ENCODE measurements at regions not wholly inside any gene's neighbourhood (a gene's known extent, or its start where the extent isn't known, plus 50 kb on each side); places are given as distances from the start of the nearest gene placed in this dataset.

DNA sequence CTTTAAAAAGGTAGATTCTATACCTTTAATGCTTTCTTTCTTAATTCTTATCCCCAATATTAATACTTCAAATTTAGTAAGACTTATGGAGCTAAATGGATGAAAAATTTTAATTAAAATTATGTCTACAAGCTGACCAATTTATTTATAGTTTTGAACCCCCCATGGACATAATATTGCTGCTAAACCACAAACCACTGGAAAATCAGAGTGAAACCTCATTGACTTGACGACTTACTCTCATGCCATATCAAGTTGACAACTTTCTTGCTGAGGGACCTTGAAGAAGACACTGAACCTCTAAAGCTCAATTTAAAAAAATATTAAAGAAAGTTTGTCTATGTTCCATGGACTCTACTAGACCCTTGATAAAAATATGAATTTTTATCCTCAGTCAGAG, 653.7 kb downstream of the TLE1 start:
- TF ChIP-seq, protein P1, sequence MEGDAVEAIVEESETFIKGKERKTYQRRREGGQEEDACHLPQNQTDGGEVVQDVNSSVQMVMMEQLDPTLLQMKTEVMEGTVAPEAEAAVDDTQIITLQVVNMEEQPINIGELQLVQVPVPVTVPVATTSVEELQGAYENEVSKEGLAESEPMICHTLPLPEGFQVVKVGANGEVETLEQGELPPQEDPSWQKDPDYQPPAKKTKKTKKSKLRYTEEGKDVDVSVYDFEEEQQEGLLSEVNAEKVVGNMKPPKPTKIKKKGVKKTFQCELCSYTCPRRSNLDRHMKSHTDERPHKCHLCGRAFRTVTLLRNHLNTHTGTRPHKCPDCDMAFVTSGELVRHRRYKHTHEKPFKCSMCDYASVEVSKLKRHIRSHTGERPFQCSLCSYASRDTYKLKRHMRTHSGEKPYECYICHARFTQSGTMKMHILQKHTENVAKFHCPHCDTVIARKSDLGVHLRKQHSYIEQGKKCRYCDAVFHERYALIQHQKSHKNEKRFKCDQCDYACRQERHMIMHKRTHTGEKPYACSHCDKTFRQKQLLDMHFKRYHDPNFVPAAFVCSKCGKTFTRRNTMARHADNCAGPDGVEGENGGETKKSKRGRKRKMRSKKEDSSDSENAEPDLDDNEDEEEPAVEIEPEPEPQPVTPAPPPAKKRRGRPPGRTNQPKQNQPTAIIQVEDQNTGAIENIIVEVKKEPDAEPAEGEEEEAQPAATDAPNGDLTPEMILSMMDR (IDR thresholded peaks at IDR 0.05): no peak
- no peak for TF ChIP-seq POLR2AphosphoS5 (IDR thresholded peaks at IDR 0.05; ENCODE audit: low read depth, low read length)
- TF ChIP-seq, protein P2, sequence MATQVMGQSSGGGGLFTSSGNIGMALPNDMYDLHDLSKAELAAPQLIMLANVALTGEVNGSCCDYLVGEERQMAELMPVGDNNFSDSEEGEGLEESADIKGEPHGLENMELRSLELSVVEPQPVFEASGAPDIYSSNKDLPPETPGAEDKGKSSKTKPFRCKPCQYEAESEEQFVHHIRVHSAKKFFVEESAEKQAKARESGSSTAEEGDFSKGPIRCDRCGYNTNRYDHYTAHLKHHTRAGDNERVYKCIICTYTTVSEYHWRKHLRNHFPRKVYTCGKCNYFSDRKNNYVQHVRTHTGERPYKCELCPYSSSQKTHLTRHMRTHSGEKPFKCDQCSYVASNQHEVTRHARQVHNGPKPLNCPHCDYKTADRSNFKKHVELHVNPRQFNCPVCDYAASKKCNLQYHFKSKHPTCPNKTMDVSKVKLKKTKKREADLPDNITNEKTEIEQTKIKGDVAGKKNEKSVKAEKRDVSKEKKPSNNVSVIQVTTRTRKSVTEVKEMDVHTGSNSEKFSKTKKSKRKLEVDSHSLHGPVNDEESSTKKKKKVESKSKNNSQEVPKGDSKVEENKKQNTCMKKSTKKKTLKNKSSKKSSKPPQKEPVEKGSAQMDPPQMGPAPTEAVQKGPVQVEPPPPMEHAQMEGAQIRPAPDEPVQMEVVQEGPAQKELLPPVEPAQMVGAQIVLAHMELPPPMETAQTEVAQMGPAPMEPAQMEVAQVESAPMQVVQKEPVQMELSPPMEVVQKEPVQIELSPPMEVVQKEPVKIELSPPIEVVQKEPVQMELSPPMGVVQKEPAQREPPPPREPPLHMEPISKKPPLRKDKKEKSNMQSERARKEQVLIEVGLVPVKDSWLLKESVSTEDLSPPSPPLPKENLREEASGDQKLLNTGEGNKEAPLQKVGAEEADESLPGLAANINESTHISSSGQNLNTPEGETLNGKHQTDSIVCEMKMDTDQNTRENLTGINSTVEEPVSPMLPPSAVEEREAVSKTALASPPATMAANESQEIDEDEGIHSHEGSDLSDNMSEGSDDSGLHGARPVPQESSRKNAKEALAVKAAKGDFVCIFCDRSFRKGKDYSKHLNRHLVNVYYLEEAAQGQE (IDR thresholded peaks at IDR 0.05; ENCODE audit: insufficient read depth in 1 of 2, low read depth in 2 of 2, low read length in 1 of 2): no peak

All from Panc1 (cell line).